ENCODE measurements at regions not wholly inside any gene's neighbourhood (a gene's known extent, or its start where the extent isn't known, plus 50 kb on each side); places are given as distances from the start of the nearest gene placed in this dataset.
"Not testable (repeated sequence)": the region's sequence is repeated elsewhere in the genome, so short reads cannot be mapped to it uniquely, and the experiment has no call there.

- TF ChIP-seq, protein P1, sequence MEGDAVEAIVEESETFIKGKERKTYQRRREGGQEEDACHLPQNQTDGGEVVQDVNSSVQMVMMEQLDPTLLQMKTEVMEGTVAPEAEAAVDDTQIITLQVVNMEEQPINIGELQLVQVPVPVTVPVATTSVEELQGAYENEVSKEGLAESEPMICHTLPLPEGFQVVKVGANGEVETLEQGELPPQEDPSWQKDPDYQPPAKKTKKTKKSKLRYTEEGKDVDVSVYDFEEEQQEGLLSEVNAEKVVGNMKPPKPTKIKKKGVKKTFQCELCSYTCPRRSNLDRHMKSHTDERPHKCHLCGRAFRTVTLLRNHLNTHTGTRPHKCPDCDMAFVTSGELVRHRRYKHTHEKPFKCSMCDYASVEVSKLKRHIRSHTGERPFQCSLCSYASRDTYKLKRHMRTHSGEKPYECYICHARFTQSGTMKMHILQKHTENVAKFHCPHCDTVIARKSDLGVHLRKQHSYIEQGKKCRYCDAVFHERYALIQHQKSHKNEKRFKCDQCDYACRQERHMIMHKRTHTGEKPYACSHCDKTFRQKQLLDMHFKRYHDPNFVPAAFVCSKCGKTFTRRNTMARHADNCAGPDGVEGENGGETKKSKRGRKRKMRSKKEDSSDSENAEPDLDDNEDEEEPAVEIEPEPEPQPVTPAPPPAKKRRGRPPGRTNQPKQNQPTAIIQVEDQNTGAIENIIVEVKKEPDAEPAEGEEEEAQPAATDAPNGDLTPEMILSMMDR (IDR thresholded peaks at IDR 0.05): not testable (repeated sequence)
- not testable (repeated sequence) for TF ChIP-seq EZH2 (IDR thresholded peaks at IDR 0.05; ENCODE audit: borderline replicate concordance, insufficient read depth, low read depth, low read length, poor library complexity, severe bottlenecking)
Measured at GRCh38 chr2:110264076-110264681, 51.8 kb upstream of the MTLN start.

Data from B cell (primary cell).